ENCODE measurements at regions not wholly inside any gene's neighbourhood (a gene's known extent, or its start where the extent isn't known, plus 50 kb on each side); places are given as distances from the start of the nearest gene placed in this dataset.
A peak's percentile ranks its signal among the peaks of the same experiment; 100 is the strongest.

DNA sequence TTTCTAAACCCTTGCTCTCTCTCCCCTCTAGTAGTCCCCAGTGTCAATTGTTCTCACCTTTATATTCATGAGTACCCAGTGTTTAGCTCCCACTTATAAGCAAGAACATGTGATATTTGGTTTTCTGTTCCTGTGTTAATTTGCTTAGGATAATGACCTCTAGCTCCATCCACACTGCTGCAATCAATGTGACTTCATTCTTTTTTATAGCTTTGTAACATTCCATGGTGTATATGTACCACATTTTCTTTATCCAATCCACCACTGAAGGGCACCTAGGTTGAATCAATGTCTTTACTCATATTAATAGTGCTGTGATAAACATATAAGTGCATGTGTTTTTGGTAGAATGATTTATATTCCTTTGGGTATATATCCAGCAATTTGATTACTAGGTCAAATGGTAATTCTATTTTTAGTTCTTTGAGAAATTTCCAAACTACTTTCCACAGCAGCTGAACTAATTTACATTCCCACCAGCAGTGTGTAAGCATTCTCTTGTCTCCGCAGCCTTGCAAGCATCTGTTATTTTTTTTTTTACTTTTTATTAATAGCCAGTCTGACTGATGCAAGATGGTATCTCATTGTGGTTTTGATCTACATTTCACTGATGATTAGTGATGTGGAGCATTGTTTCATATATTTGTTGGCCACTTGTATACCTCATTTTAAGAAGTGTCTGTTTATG, 277.8 kb downstream of the LTN1 start:
- H3K4me3 ChIP-seq (ENCODE audit: low read depth, low read length), result no peak overlapping the region
- TF ChIP-seq, protein P1, sequence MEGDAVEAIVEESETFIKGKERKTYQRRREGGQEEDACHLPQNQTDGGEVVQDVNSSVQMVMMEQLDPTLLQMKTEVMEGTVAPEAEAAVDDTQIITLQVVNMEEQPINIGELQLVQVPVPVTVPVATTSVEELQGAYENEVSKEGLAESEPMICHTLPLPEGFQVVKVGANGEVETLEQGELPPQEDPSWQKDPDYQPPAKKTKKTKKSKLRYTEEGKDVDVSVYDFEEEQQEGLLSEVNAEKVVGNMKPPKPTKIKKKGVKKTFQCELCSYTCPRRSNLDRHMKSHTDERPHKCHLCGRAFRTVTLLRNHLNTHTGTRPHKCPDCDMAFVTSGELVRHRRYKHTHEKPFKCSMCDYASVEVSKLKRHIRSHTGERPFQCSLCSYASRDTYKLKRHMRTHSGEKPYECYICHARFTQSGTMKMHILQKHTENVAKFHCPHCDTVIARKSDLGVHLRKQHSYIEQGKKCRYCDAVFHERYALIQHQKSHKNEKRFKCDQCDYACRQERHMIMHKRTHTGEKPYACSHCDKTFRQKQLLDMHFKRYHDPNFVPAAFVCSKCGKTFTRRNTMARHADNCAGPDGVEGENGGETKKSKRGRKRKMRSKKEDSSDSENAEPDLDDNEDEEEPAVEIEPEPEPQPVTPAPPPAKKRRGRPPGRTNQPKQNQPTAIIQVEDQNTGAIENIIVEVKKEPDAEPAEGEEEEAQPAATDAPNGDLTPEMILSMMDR (IDR thresholded peaks at IDR 0.05; ENCODE audit: insufficient read depth, low read length), result no peak
- peak; percentile 59 for DNase-seq (ENCODE audit: low read depth)

DNA sequence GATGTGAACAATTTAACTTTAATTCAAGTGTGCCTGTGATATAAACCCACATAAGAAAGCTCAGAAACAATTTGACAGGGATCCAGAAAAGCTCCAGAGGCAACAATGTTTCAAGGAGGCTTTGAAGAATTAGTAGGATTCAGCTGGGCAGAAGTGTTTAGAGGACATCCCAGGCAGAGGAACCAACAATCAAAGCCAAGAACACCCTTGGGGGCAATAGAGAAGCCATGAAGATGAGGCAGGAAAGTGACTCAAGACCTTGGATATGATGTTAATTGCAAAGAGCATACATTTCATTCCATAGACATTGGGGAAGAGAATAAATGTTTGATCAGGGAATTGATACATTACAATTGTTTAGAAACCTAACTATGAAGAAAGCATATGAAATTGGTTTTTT, 280.3 kb downstream of the LTN1 start:
- DNase-seq (ENCODE audit: low read depth), result no peak
- TF ChIP-seq, protein P1 (IDR thresholded peaks at IDR 0.05; ENCODE audit: insufficient read depth, low read length), result no peak
- H3K4me3 ChIP-seq (ENCODE audit: low read depth, low read length), result no peak overlapping the region

DNA sequence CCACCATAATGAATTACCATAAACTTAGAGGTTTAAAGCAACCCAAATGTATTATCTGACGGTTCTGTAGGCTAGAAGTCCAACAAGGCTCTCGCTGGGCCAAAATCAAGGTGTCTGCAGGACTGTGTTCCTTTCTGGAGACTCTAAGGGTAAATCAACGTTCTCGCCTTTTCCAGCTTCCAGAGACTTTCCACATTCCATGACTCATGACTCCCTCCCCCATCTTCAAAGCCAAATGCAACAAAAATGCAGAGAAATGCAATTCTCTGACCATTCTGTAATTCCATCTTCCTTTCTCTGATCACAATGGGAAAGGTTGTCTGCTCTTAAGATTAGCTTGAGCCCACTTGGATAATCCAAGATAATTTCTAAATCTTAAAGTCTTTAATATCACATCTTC, 287.1 kb downstream of the LTN1 start:
- peak; percentile 52 for DNase-seq (ENCODE audit: low read depth)

DNA sequence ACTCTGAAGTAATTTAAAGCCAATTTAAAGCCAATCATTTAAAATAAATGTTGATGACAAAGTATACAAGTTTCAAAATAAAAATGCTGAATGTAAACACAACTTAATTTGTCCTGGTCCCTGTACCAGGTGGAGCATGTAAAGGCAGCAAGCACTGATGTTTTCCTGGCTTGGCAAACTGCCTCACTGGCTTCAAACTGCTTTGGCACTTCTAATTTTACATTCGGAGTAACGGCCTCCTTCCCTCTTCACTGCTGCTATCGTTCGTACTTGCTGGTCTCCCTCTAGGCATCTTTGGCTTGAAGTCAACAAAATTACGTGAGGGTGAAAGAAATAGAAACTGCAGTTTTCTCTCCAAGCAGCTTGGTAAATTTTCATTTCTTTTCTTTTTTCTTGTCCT, 287.9 kb downstream of the LTN1 start:
- TF ChIP-seq, protein P1 (IDR thresholded peaks at IDR 0.05; ENCODE audit: insufficient read depth, low read length), result no peak
- H3K4me3 ChIP-seq (ENCODE audit: low read depth, low read length), result no peak overlapping the region
- peak; percentile 68 for DNase-seq (ENCODE audit: low read depth)

More for the DNA sequence above, 287.1 kb downstream of the LTN1 start:
- H3K4me3 ChIP-seq (ENCODE audit: low read depth, low read length), result no peak overlapping the region
- TF ChIP-seq, protein P1 (IDR thresholded peaks at IDR 0.05; ENCODE audit: insufficient read depth, low read length), result no peak

DNA sequence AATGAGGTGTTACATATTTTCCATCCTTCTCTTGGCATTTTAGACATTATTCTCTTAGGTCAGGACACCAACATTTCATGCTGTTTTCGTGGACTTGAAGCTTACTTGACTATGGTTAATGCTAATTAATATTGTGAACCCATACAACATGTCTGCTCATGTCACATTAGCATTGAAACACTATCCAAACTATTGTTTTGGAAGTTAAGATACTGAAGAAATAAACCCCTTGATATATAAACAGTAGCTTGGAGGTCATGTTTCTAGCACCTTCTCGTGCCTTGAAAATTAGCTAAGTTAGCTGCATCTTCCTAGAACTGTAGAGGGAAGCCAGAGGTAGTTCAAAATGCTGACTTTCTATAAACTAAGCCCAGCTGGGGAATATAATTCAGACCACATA, 288.8 kb downstream of the LTN1 start:
- no peak for DNase-seq (ENCODE audit: low read depth)
- TF ChIP-seq, protein P1 (IDR thresholded peaks at IDR 0.05; ENCODE audit: insufficient read depth, low read length), result no peak
- H3K4me3 ChIP-seq (ENCODE audit: low read depth, low read length), result no peak overlapping the region

DNA sequence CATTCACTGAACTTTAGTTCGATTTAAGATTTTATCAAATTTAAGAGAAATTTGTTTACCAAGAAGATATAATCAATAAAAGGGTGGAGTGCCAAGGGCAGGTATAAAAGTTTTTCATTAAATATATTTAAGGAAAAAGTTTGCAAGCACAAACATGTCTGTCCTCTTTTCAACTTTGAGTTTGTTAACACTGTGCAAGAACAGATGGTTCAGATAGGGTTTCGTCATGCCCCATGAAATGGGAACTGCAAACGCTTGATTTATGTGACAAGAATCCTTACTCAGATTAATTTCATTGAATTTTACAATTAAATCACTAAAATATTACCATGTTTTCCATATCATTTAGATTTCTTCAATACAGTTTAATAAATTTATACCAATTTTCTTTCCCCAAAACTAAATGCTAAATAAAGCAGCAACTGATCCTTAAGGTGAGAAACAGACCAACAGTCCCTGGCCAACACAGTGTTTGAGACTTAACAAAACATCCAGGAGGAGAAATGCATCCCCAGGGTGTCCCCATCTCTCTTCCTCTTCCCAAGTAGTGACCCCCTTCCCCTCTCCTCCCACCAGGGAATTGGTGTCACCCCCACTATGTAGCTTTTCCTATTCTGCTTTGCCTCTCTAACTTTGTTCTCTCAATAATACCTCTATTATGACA, 292.9 kb downstream of the LTN1 start:
- H3K4me3 ChIP-seq (ENCODE audit: low read depth, low read length), result no peak overlapping the region
- TF ChIP-seq, protein P1 (IDR thresholded peaks at IDR 0.05; ENCODE audit: insufficient read depth, low read length), result no peak
- DNase-seq (ENCODE audit: low read depth), result no peak
